Cardiac muscle cell (in vitro differentiated cells and primary cell): ENCODE measurements at regions not wholly inside any gene's neighbourhood (a gene's known extent, or its start where the extent isn't known, plus 50 kb on each side); places are given as distances from the start of the nearest gene placed in this dataset.

Experiments
- DNase-seq, 2 donors: peaks; one replicate each; pipeline versions ENCODE4 v3.0.0 to v3.0.0-alpha.2; 2010 to 2017; ENCODE audit warnings: low read depth in 1 of 2, low spot score in 1 of 2
- H3K27ac ChIP-seq: fragments of 200-600 bp; sonication (generic); 2 replicates; pipeline ENCODE4 v1.5.1; 2016
- H3K27me3 ChIP-seq: fragments of 200-600 bp; sonication (generic); 2 replicates; pipeline ENCODE4 v1.6.0; 2016; ENCODE audit warnings: control low read depth
- H3K36me3 ChIP-seq: fragments of 200-600 bp; sonication (generic); 2 replicates; pipeline ENCODE4 v1.5.1; 2016; ENCODE audit warnings: control low read depth
- H3K4me1 ChIP-seq: fragments of 200-600 bp; sonication (generic); 2 replicates; pipeline ENCODE4 v1.8.1; 2017; ENCODE audit warnings: low read depth, mild to moderate bottlenecking, mixed run types
- H3K4me3 ChIP-seq: fragments of 200-600 bp; sonication (generic); 2 replicates; pipeline ENCODE4 v1.5.1; 2016; ENCODE audit warnings: mild to moderate bottlenecking
- H3K9me3 ChIP-seq: fragments of 200-600 bp; sonication (generic); 2 replicates; pipeline ENCODE4 v1.5.1; 2017; ENCODE audit warnings: low read depth, mild to moderate bottlenecking, control low read depth
- TF ChIP-seq, protein P1 (sequence below): IDR thresholded peaks from 2 replicates; pipeline ENCODE4 v1.5.1; 2012; ENCODE audit warnings: low read depth, mild to moderate bottlenecking, low read length

- Histone ChIP-seq H3K27me3 (no peaks in the 10 kb centered on the region), H3K4me3 (no peak overlapping the region), H3K27ac (no peak overlapping the region), H3K4me1 (no peaks in the 10 kb centered on the region), H3K9me3 (no peaks in the 10 kb centered on the region), H3K36me3 (no peaks in the 10 kb centered on the region)
- TF ChIP-seq, protein P1, sequence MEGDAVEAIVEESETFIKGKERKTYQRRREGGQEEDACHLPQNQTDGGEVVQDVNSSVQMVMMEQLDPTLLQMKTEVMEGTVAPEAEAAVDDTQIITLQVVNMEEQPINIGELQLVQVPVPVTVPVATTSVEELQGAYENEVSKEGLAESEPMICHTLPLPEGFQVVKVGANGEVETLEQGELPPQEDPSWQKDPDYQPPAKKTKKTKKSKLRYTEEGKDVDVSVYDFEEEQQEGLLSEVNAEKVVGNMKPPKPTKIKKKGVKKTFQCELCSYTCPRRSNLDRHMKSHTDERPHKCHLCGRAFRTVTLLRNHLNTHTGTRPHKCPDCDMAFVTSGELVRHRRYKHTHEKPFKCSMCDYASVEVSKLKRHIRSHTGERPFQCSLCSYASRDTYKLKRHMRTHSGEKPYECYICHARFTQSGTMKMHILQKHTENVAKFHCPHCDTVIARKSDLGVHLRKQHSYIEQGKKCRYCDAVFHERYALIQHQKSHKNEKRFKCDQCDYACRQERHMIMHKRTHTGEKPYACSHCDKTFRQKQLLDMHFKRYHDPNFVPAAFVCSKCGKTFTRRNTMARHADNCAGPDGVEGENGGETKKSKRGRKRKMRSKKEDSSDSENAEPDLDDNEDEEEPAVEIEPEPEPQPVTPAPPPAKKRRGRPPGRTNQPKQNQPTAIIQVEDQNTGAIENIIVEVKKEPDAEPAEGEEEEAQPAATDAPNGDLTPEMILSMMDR, result no peak
- DNase-seq, result no peak
Measured at GRCh38 chr5:91691592-91691991, 308.5 kb upstream of the ARRDC3 start.

GRCh38 chr5:91690921-91691320 is 307.8 kb upstream of the ARRDC3 start:
- no peaks in the 10 kb centered on the region for H3K4me1 ChIP-seq
- no peaks in the 10 kb centered on the region for H3K36me3 ChIP-seq
- no peak overlapping the region for H3K27ac ChIP-seq
- H3K4me3 ChIP-seq, result no peak overlapping the region
- no peak for DNase-seq
- H3K27me3 ChIP-seq, result no peaks in the 10 kb centered on the region
- no peaks in the 10 kb centered on the region for H3K9me3 ChIP-seq
- TF ChIP-seq, protein P1, result no peak

DNA sequence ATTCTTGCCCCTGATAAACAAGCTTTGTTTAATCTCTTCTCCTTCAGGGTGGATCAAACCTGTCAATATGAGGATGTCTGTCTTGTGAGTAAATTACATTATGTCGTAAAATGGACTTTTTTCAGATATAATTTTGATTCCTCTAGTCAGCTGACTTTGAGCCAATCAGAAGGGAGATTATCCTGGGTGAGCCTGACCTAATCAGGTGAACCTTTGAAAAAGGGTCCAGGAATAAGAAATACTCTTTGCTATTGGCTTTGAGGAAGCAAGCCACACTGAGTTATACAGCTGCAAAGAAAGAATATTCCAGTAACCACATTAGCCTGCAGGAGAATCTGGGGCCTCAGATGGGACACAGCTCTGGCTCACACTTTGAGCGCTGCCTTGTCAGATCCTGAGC is 304.3 kb upstream of the ARRDC3 start:
- Histone ChIP-seq H3K36me3 (no peaks in the 10 kb centered on the region), H3K4me3 (no peak overlapping the region), H3K9me3 (no peaks in the 10 kb centered on the region), H3K27me3 (no peaks in the 10 kb centered on the region), H3K4me1 (peaks cover 5% of the 10 kb centered on the region), H3K27ac (no peak overlapping the region)
- no peak for DNase-seq
- TF ChIP-seq, protein P1, result no peak

DNA sequence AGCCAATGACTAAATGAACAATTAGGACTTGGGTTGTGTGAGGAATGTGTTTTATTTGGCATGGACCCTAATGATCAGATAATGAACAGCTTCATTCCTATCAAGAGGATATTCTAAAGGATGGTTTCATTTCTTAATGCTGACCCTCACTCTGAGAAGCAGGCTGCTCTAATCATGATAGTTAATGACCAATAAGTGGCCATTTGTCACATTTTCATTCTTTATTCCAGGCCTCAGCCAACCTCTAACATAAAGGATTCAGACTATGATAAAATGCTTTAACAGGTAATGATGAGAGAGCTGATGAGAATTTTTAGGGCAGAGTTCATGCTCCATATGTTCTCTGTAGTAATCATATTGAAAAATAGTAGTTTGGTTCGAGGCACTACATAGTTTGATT is 301.5 kb upstream of the ARRDC3 start:
- TF ChIP-seq, protein P1, result no peak
- H3K27ac ChIP-seq, result no peak overlapping the region
- H3K36me3 ChIP-seq, result no peaks in the 10 kb centered on the region
- no peaks in the 10 kb centered on the region for H3K9me3 ChIP-seq
- H3K4me3 ChIP-seq, result no peak overlapping the region
- no peaks in the 10 kb centered on the region for H3K27me3 ChIP-seq
- DNase-seq, result no peak
- peaks cover 5% of the 10 kb centered on the region for H3K4me1 ChIP-seq

- no peak overlapping the region for H3K27ac ChIP-seq
Measured at GRCh38 chr5:91670563-91670962, 287.4 kb upstream of the ARRDC3 start.

More at GRCh38 chr5:91670563-91670962, 287.4 kb upstream of the ARRDC3 start:
- TF ChIP-seq, protein P1, result no peak
- Histone ChIP-seq H3K9me3 (no peaks in the 10 kb centered on the region), H3K4me1 (no peaks in the 10 kb centered on the region), H3K4me3 (no peak overlapping the region), H3K27me3 (no peaks in the 10 kb centered on the region), H3K36me3 (no peaks in the 10 kb centered on the region)
- peak in 1 of 2 donors; percentile 5 for DNase-seq
